OCI-LY7 (cell line): ENCODE measurements at regions not wholly inside any gene's neighbourhood (a gene's known extent, or its start where the extent isn't known, plus 50 kb on each side); places are given as distances from the start of the nearest gene placed in this dataset.
"Not testable (repeated sequence)": the region's sequence is repeated elsewhere in the genome, so short reads cannot be mapped to it uniquely, and the experiment has no call there.

ENCODE experiments used
- BruUV-seq: library from RNA; stranded (reverse); fragments of 400-500 nt; replicated peaks from 2 replicates; lab custom pipeline; 2021; lab: Mats Ljungman, UMichigan
- CTCF ChIA-PET: fragments of 300-600 bp; sonication (Branson Sonifier 250); formaldehyde crosslinking; loops from one replicate; lab custom pipeline; 2022; ENCODE audit warnings: antibody characterized with exemption; ENCODE audit not compliant: unreplicated experiment; lab: Charles Lee
- POLR2A ChIA-PET: fragments of 300-600 bp; sonication (Branson Sonifier 250); formaldehyde crosslinking; loops from one replicate; lab custom pipeline; 2022; ENCODE audit warnings: antibody characterized with exemption; lab: Charles Lee
- DNase-seq: peaks from one replicate; pipeline ENCODE4 v3.0.0-alpha.2; 2015; ENCODE audit warnings: low spot score
- H2AFZ ChIP-seq: fragments of 200-600 bp; sonication (generic), shearing (Covaris generic); 2 replicates; pipeline ENCODE4 v1.6.1; 2014; ENCODE audit warnings: mild to moderate bottlenecking, antibody characterized with exemption, low read length, moderate library complexity
- H3K27ac ChIP-seq: fragments of 200-600 bp; sonication (generic); 2 replicates; pipeline ENCODE4 v1.5.1; 2014; ENCODE audit warnings: mixed run types, low read depth, mild to moderate bottlenecking, moderate library complexity, low read length, inconsistent platforms; ENCODE audit not compliant: poor library complexity, severe bottlenecking
- H3K36me3 ChIP-seq: fragments of 200-600 bp; sonication (generic); 2 replicates; pipeline ENCODE4 v1.6.1; 2014; ENCODE audit warnings: mild to moderate bottlenecking, antibody characterized with exemption, low read length, moderate library complexity, mixed read lengths; ENCODE audit not compliant: insufficient read depth
- H3K4me1 ChIP-seq: fragments of 200-600 bp; sonication (generic); 2 replicates; pipeline ENCODE4 v1.5.1; 2014; ENCODE audit warnings: mild to moderate bottlenecking, low read length; ENCODE audit not compliant: insufficient read depth, poor library complexity, severe bottlenecking
- H3K4me2 ChIP-seq: fragments of 200-600 bp; sonication (generic); 2 replicates; pipeline ENCODE4 v1.6.1; 2014; ENCODE audit warnings: mild to moderate bottlenecking, low read length
- H3K4me3 ChIP-seq: fragments of 200-600 bp; sonication (generic); 2 replicates; pipeline ENCODE4 v1.5.1; 2014; ENCODE audit warnings: mild to moderate bottlenecking, low read depth, low read length; ENCODE audit not compliant: poor library complexity, severe bottlenecking
- H3K79me2 ChIP-seq: fragments of 200-600 bp; sonication (generic); 2 replicates; pipeline ENCODE4 v1.6.1; 2016; ENCODE audit warnings: low read depth, mild to moderate bottlenecking, low read length, moderate library complexity, mixed read lengths; ENCODE audit not compliant: insufficient read depth
- H3K9me2 ChIP-seq: fragments of 200-600 bp; sonication (generic); 2 replicates; pipeline ENCODE4 v1.6.1; 2016; ENCODE audit warnings: mild to moderate bottlenecking, low read length, mixed read lengths; ENCODE audit not compliant: insufficient read depth
- H3K9me3 ChIP-seq: fragments of 200-600 bp; sonication (generic); 2 replicates; pipeline ENCODE4 v1.6.1; 2014; ENCODE audit warnings: mild to moderate bottlenecking, mixed run types, low read length, mixed read lengths
- H4K20me1 ChIP-seq: fragments of 200-600 bp; sonication (generic); 2 replicates; pipeline ENCODE4 v1.6.1; 2014; ENCODE audit warnings: mild to moderate bottlenecking, antibody characterized with exemption, low read length, moderate library complexity, mixed read lengths; ENCODE audit not compliant: insufficient read depth
- CTCF ChIP-seq: fragments of 200-600 bp; sonication (generic); conservative IDR thresholded peaks from 2 replicates; pipeline ENCODE4 v1.5.1; 2014; ENCODE audit warnings: mild to moderate bottlenecking, antibody characterized with exemption, low read length, moderate library complexity, mixed read lengths
- EZH2phosphoT487 ChIP-seq: fragments of 200-600 bp; sonication (generic); IDR thresholded peaks from 2 replicates; pipeline ENCODE4 v1.6.1; 2018; ENCODE audit warnings: low read depth, borderline replicate concordance, mild to moderate bottlenecking, mixed run types, antibody characterized with exemption, low read length, moderate library complexity, mixed read lengths
- intact Hi-C: fragments of 100-400 bp; cut with micrococcal nuclease; formaldehyde crosslinking; loops from one replicate; pipeline ENCODE4 v1.10.0; 2022; ENCODE audit not compliant: unreplicated experiment

DNA sequence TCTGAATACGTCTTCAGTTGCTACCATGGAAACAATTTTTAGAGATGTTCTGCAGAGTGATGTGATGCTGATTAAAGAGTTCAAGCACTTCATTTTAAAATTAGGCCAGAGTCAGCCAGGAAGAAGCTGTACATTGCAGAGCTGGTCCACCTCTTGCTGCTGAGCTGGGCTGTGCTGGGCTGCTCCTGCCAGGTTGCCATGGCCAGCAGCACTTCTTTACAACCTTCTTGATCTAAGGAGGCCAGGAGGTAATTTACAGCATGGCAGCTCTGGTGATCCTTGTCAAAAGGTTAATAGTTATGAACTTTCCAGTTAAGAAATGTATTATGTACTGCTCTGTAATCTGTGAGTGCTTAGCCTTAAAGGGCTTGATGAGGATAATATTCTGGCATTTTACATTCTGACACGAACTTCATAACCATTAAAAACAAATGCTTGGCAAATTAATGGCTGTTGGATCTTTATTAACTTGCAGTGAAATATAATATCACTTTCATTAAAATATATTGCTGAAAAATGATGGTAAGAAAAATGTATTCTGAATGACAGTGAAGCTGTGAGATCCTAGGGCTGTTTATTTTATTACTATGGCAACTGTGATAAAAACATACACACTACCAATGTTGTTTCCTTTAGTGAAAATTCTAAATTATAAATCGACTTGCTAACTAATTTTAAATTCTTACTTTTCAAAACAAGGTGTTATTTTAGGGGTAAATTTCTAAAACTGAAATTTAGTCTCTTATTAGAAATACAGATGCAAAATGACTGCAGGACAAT is 259.7 kb downstream of the RFPL4B start:
- POLR2A ChIA-PET: no interaction called here
- no peak overlapping the region for H2AFZ ChIP-seq
- intact Hi-C loops: no loop called here
- no peaks in the 10 kb centered on the region for H4K20me1 ChIP-seq
- H3K36me3 ChIP-seq: no peaks in the 10 kb centered on the region
- H3K4me1 ChIP-seq: no peaks in the 10 kb centered on the region
- 0 out of 2 replicates have a peak, but pooled peaks cover 5% of the 10 kb centered on the region for H3K9me3 ChIP-seq
- no TSS peak for BruUV-seq
- CTCF ChIA-PET: no interaction called here
- no peaks in the 10 kb centered on the region for H3K9me2 ChIP-seq
- no peak for TF ChIP-seq EZH2phosphoT487
- TF ChIP-seq CTCF: no peak
- no peak for DNase-seq
- H3K79me2 ChIP-seq: no peaks in the 10 kb centered on the region
- H3K4me2 ChIP-seq: no peak overlapping the region
- no peak overlapping the region for H3K27ac ChIP-seq
- H3K4me3 ChIP-seq: no peak overlapping the region

- H3K36me3 ChIP-seq, H3K79me2 ChIP-seq, H3K4me1 ChIP-seq, H3K27ac ChIP-seq, POLR2A ChIA-PET, intact Hi-C loops, CTCF ChIA-PET, H3K9me2 ChIP-seq, H3K9me3 ChIP-seq, DNase-seq, H2AFZ ChIP-seq, H3K4me3 ChIP-seq, BruUV-seq, H4K20me1 ChIP-seq, H3K4me2 ChIP-seq: not testable (repeated sequence)
These were observed 261.8 kb downstream of the RFPL4B start for GRCh38 chr6:112608925-112609324.

- Histone ChIP-seq H4K20me1 (no peaks in the 10 kb centered on the region), H3K9me2 (no peaks in the 10 kb centered on the region), H2AFZ (no peak overlapping the region), H3K36me3 (no peaks in the 10 kb centered on the region), H3K27ac (no peak overlapping the region), H3K79me2 (no peaks in the 10 kb centered on the region), H3K4me1 (no peaks in the 10 kb centered on the region), H3K4me2 (no peak overlapping the region), H3K9me3 (no peaks in the 10 kb centered on the region), H3K4me3 (no peak overlapping the region)
- no peak for DNase-seq
- intact Hi-C loops: no loop called here
- no TSS peak for BruUV-seq
- TF ChIP-seq EZH2phosphoT487 (no peak), CTCF (no peak)
- ChIA-PET CTCF (no interaction called here), POLR2A (no interaction called here)
These were observed 266.3 kb downstream of the RFPL4B start for GRCh38 chr6:112613410-112613809.
